ENCODE measurements at regions not wholly inside any gene's neighbourhood (a gene's known extent, or its start where the extent isn't known, plus 50 kb on each side); places are given as distances from the start of the nearest gene placed in this dataset.

GRCh38 chr12:58481811-58482210 lies 438.5 kb downstream of the LRIG3 start:
- Mint-ChIP-seq H3K27ac (no peak overlapping the region), H3K9me3 (no peaks in the 10 kb centered on the region), H3K27me3 (no peaks in the 10 kb centered on the region), H3K36me3 (ENCODE audit: low read depth) (no peaks in the 10 kb centered on the region), H3K4me1 (ENCODE audit: low read depth) (no peaks in the 10 kb centered on the region), H3K4me3 (no peak overlapping the region)
- DNase-seq = no peak

- DNase-seq = no peak
- H3K27ac Mint-ChIP-seq = no peak overlapping the region
- H3K9me3 Mint-ChIP-seq = no peaks in the 10 kb centered on the region
- no peak overlapping the region for H3K4me3 Mint-ChIP-seq
- no peaks in the 10 kb centered on the region for H3K36me3 Mint-ChIP-seq (ENCODE audit: low read depth)
- H3K27me3 Mint-ChIP-seq = no peaks in the 10 kb centered on the region
- no peaks in the 10 kb centered on the region for H3K4me1 Mint-ChIP-seq (ENCODE audit: low read depth)
Observed at GRCh38 chr12:58487255-58487654, 433.0 kb downstream of the LRIG3 start.

GRCh38 chr12:58487678-58488161 lies 432.6 kb downstream of the LRIG3 start:
- H3K27ac Mint-ChIP-seq = no peak overlapping the region
- no peaks in the 10 kb centered on the region for H3K36me3 Mint-ChIP-seq (ENCODE audit: low read depth)
- H3K27me3 Mint-ChIP-seq = no peaks in the 10 kb centered on the region
- H3K9me3 Mint-ChIP-seq = no peaks in the 10 kb centered on the region
- H3K4me3 Mint-ChIP-seq = no peak overlapping the region
- no peak for DNase-seq
- H3K4me1 Mint-ChIP-seq (ENCODE audit: low read depth) = no peaks in the 10 kb centered on the region

GRCh38 chr12:58489394-58489793 lies 430.9 kb downstream of the LRIG3 start:
- Mint-ChIP-seq H3K27me3 (no peaks in the 10 kb centered on the region), H3K4me3 (no peak overlapping the region), H3K9me3 (no peaks in the 10 kb centered on the region), H3K4me1 (ENCODE audit: low read depth) (no peaks in the 10 kb centered on the region), H3K36me3 (ENCODE audit: low read depth) (no peaks in the 10 kb centered on the region), H3K27ac (no peak overlapping the region)
- no peak for DNase-seq

GRCh38 chr12:58491306-58491705 lies 429.0 kb downstream of the LRIG3 start:
- no peak overlapping the region for H3K27ac Mint-ChIP-seq
- no peak overlapping the region for H3K4me3 Mint-ChIP-seq
- H3K36me3 Mint-ChIP-seq (ENCODE audit: low read depth) = no peaks in the 10 kb centered on the region
- H3K4me1 Mint-ChIP-seq (ENCODE audit: low read depth) = no peaks in the 10 kb centered on the region
- H3K9me3 Mint-ChIP-seq = no peaks in the 10 kb centered on the region
- H3K27me3 Mint-ChIP-seq = no peaks in the 10 kb centered on the region
- no peak for DNase-seq

GRCh38 chr12:58496411-58497190 lies 423.7 kb downstream of the LRIG3 start:
- H3K4me3 Mint-ChIP-seq = no peak overlapping the region
- no peaks in the 10 kb centered on the region for H3K27me3 Mint-ChIP-seq
- H3K27ac Mint-ChIP-seq = no peak overlapping the region
- no peaks in the 10 kb centered on the region for H3K36me3 Mint-ChIP-seq (ENCODE audit: low read depth)
- DNase-seq = no peak
- no peaks in the 10 kb centered on the region for H3K9me3 Mint-ChIP-seq
- H3K4me1 Mint-ChIP-seq (ENCODE audit: low read depth) = no peaks in the 10 kb centered on the region

GRCh38 chr12:58500399-58500798 lies 419.9 kb downstream of the LRIG3 start:
- H3K27me3 Mint-ChIP-seq = no peaks in the 10 kb centered on the region
- H3K4me3 Mint-ChIP-seq = no peak overlapping the region
- H3K36me3 Mint-ChIP-seq (ENCODE audit: low read depth) = no peaks in the 10 kb centered on the region
- no peaks in the 10 kb centered on the region for H3K4me1 Mint-ChIP-seq (ENCODE audit: low read depth)
- DNase-seq = no peak
- no peaks in the 10 kb centered on the region for H3K9me3 Mint-ChIP-seq
- H3K27ac Mint-ChIP-seq = no peak overlapping the region

GRCh38 chr12:58502226-58502625 lies 418.1 kb downstream of the LRIG3 start:
- Mint-ChIP-seq H3K36me3 (ENCODE audit: low read depth) (no peaks in the 10 kb centered on the region), H3K27me3 (no peaks in the 10 kb centered on the region), H3K9me3 (no peaks in the 10 kb centered on the region), H3K4me3 (no peak overlapping the region), H3K27ac (no peak overlapping the region), H3K4me1 (ENCODE audit: low read depth) (no peaks in the 10 kb centered on the region)
- DNase-seq = no peak

- Mint-ChIP-seq H3K27ac (no peak overlapping the region), H3K4me3 (no peak overlapping the region), H3K27me3 (no peaks in the 10 kb centered on the region), H3K36me3 (ENCODE audit: low read depth) (no peaks in the 10 kb centered on the region), H3K9me3 (no peaks in the 10 kb centered on the region), H3K4me1 (ENCODE audit: low read depth) (no peaks in the 10 kb centered on the region)
- no peak for DNase-seq
Observed at GRCh38 chr12:58502841-58503240, 417.5 kb downstream of the LRIG3 start.

GRCh38 chr12:58503731-58504130 lies 416.6 kb downstream of the LRIG3 start:
- H3K27ac Mint-ChIP-seq = no peak overlapping the region
- no peak overlapping the region for H3K4me3 Mint-ChIP-seq
- H3K36me3 Mint-ChIP-seq (ENCODE audit: low read depth) = no peaks in the 10 kb centered on the region
- no peak for DNase-seq
- no peaks in the 10 kb centered on the region for H3K4me1 Mint-ChIP-seq (ENCODE audit: low read depth)
- H3K9me3 Mint-ChIP-seq = no peaks in the 10 kb centered on the region
- no peaks in the 10 kb centered on the region for H3K27me3 Mint-ChIP-seq

- Mint-ChIP-seq H3K9me3 (no peaks in the 10 kb centered on the region), H3K36me3 (ENCODE audit: low read depth) (no peaks in the 10 kb centered on the region), H3K27ac (no peak overlapping the region), H3K4me3 (no peak overlapping the region), H3K27me3 (no peaks in the 10 kb centered on the region), H3K4me1 (ENCODE audit: low read depth) (no peaks in the 10 kb centered on the region)
- DNase-seq = no peak
Observed at GRCh38 chr12:58504143-58504938, 416.0 kb downstream of the LRIG3 start.

- Mint-ChIP-seq H3K27me3 (no peaks in the 10 kb centered on the region), H3K4me3 (no peak overlapping the region), H3K9me3 (peaks cover 6% of the 10 kb centered on the region), H3K4me1 (ENCODE audit: low read depth) (no peaks in the 10 kb centered on the region), H3K27ac (no peak overlapping the region), H3K36me3 (ENCODE audit: low read depth) (no peaks in the 10 kb centered on the region)
- no peak for DNase-seq
Observed at GRCh38 chr12:58509116-58509885, 411.0 kb downstream of the LRIG3 start.

- Mint-ChIP-seq H3K27me3 (no peaks in the 10 kb centered on the region), H3K4me1 (ENCODE audit: low read depth) (no peaks in the 10 kb centered on the region), H3K36me3 (ENCODE audit: low read depth) (no peaks in the 10 kb centered on the region), H3K4me3 (no peak overlapping the region), H3K9me3 (peaks cover 17% of the 10 kb centered on the region), H3K27ac (no peak overlapping the region)
- DNase-seq = no peak
Observed at GRCh38 chr12:58513301-58513834, 406.9 kb downstream of the LRIG3 start.

- Mint-ChIP-seq H3K27ac (no peak overlapping the region), H3K9me3 (peaks cover 21% of the 10 kb centered on the region), H3K36me3 (ENCODE audit: low read depth) (no peaks in the 10 kb centered on the region), H3K4me1 (ENCODE audit: low read depth) (no peaks in the 10 kb centered on the region), H3K27me3 (no peaks in the 10 kb centered on the region), H3K4me3 (no peak overlapping the region)
- no peak for DNase-seq
Observed at GRCh38 chr12:58513852-58514251, 406.5 kb downstream of the LRIG3 start.

All from activated T-cell treated with anti-CD3 and anti-CD28 coated beads, Interleukin-2, amount 50 U/mL, for 24 hours (primary cell).